ENCODE measurements at regions not wholly inside any gene's neighbourhood (a gene's known extent, or its start where the extent isn't known, plus 50 kb on each side); places are given as distances from the start of the nearest gene placed in this dataset.

- TF ChIP-seq POLR2A (IDR thresholded peaks at IDR 0.05): no peak
- TF ChIP-seq CTCF (IDR thresholded peaks at IDR 0.05): no peak
Observed at GRCh38 chr21:25373126-25374082, 233.9 kb downstream of the MRPL39 start.
